DND-41 (cell line): ENCODE measurements at regions not wholly inside any gene's neighbourhood (a gene's known extent, or its start where the extent isn't known, plus 50 kb on each side); places are given as distances from the start of the nearest gene placed in this dataset.

Source experiments
- ATAC-seq: fragments of 200-7000 bp; cut with Tn5 transposase; 3 replicates; pipeline ENCODE4 v1.9.1; 2021; ENCODE audit warnings: low read depth; ENCODE audit not compliant: insufficient read depth
- DNase-seq: peaks from one replicate; pipeline ENCODE4 v3.0.0-alpha.2; 2020
- H2AFZ ChIP-seq: 2 replicates; pipeline ENCODE4 v1.6.0; 2012; ENCODE audit warnings: low read depth, low read length
- H3K27ac ChIP-seq: 2 replicates; pipeline ENCODE4 v1.5.1; 2012; ENCODE audit warnings: low read length, inconsistent platforms
- H3K27me3 ChIP-seq: fragments of 200-600 bp; sonication (generic); 2 replicates; pipeline ENCODE4 v1.6.0; 2012; ENCODE audit warnings: low read length, mild to moderate bottlenecking, inconsistent platforms; ENCODE audit not compliant: insufficient read depth, poor library complexity
- H3K36me3 ChIP-seq: 2 replicates; pipeline ENCODE4 v1.5.1; 2012; ENCODE audit warnings: low read length, inconsistent platforms; ENCODE audit not compliant: insufficient read depth
- H3K4me1 ChIP-seq: 2 replicates; pipeline ENCODE4 v1.5.1; 2012; ENCODE audit warnings: mild to moderate bottlenecking, low read length; ENCODE audit not compliant: insufficient read depth
- H3K4me2 ChIP-seq: 2 replicates; pipeline ENCODE4 v1.6.0; 2012; ENCODE audit warnings: mild to moderate bottlenecking, moderate library complexity, low read length, inconsistent platforms; ENCODE audit not compliant: insufficient read depth
- H3K4me3 ChIP-seq, 2 experiments: fragments of 200-600 bp in 1 of 2; shearing (Covaris generic) in 1 of 2; 2 replicates each; pipeline ENCODE4 v1.5.1; 2012 to 2016; ENCODE audit warnings: inconsistent platforms in 2 of 2, low read length in 2 of 2, mild to moderate bottlenecking in 2 of 2, low read depth in 1 of 2, moderate library complexity in 1 of 2
- H3K79me2 ChIP-seq: 2 replicates; pipeline ENCODE4 v1.6.0; 2012; ENCODE audit warnings: low read length, inconsistent platforms; ENCODE audit not compliant: insufficient read depth
- H3K9ac ChIP-seq: 2 replicates; pipeline ENCODE4 v1.6.0; 2012; ENCODE audit warnings: low read depth, mild to moderate bottlenecking, inconsistent platforms, low read length, moderate library complexity
- H3K9me3 ChIP-seq: 2 replicates; pipeline ENCODE4 v1.5.1; 2012; ENCODE audit warnings: low read length, moderate library complexity, mild to moderate bottlenecking, inconsistent platforms; ENCODE audit not compliant: insufficient read depth, severe bottlenecking
- H4K20me1 ChIP-seq: 2 replicates; pipeline ENCODE4 v1.6.0; 2012; ENCODE audit warnings: low read length; ENCODE audit not compliant: insufficient read depth
- CTCF ChIP-seq: IDR thresholded peaks from 2 replicates; pipeline ENCODE4 v1.5.1; 2012; ENCODE audit warnings: borderline replicate concordance, low read length, moderate library complexity, mild to moderate bottlenecking; ENCODE audit not compliant: poor library complexity, severe bottlenecking; ENCODE audit errors: extremely low read depth
- EZH2 ChIP-seq: IDR thresholded peaks from 3 replicates; pipeline ENCODE4 v1.6.1; 2012; ENCODE audit warnings: borderline replicate concordance, low read depth, mild to moderate bottlenecking, moderate library complexity, low read length, inconsistent platforms; ENCODE audit not compliant: severe bottlenecking

GRCh38 chr20:60073086-60073485 is 114.9 kb downstream of the CDH26 start:
- TF ChIP-seq CTCF (no peak), EZH2 (no peak)
- H3K4me3 ChIP-seq, result no peak overlapping the region
- peaks cover 81% of the 10 kb centered on the region for H4K20me1 ChIP-seq
- DNase-seq, result no peak
- H3K27ac ChIP-seq, result no peak overlapping the region
- ATAC-seq, result no peak
- no peak overlapping the region for H3K4me2 ChIP-seq
- no peak overlapping the region for H2AFZ ChIP-seq
- peaks cover 100% of the 10 kb centered on the region for H3K79me2 ChIP-seq
- H3K9me3 ChIP-seq, result no peaks in the 10 kb centered on the region
- H3K27me3 ChIP-seq, result no peaks in the 10 kb centered on the region
- no peak overlapping the region for H3K9ac ChIP-seq
- H3K36me3 ChIP-seq, result peaks cover 75% of the 10 kb centered on the region
- no peaks in the 10 kb centered on the region; the same call in 1 of the 2 replicates for H3K4me1 ChIP-seq

- no peak overlapping the region for H2AFZ ChIP-seq
- peaks cover 73% of the 10 kb centered on the region for H3K36me3 ChIP-seq
- peaks cover 81% of the 10 kb centered on the region for H4K20me1 ChIP-seq
- no peak for ATAC-seq
- H3K79me2 ChIP-seq, result peaks cover 100% of the 10 kb centered on the region
- no peak overlapping the region for H3K4me3 ChIP-seq
- no peak overlapping the region for H3K4me2 ChIP-seq
- no peaks in the 10 kb centered on the region for H3K27me3 ChIP-seq
- no peaks in the 10 kb centered on the region for H3K9me3 ChIP-seq
- no peaks in the 10 kb centered on the region; the same call in 1 of the 2 replicates for H3K4me1 ChIP-seq
- TF ChIP-seq CTCF (no peak), EZH2 (no peak)
- no peak overlapping the region for H3K27ac ChIP-seq
- no peak for DNase-seq
- no peak overlapping the region for H3K9ac ChIP-seq
These were observed 115.3 kb downstream of the CDH26 start for GRCh38 chr20:60073504-60073903.

GRCh38 chr20:60074276-60074675 is 116.1 kb downstream of the CDH26 start:
- Histone ChIP-seq H3K27ac (no peak overlapping the region), H2AFZ (no peak overlapping the region), H3K9me3 (no peaks in the 10 kb centered on the region), H3K36me3 (peaks cover 73% of the 10 kb centered on the region), H4K20me1 (peaks cover 81% of the 10 kb centered on the region), H3K4me1 (no peaks in the 10 kb centered on the region; the same call in 1 of the 2 replicates), H3K79me2 (peaks cover 100% of the 10 kb centered on the region), H3K4me2 (no peak overlapping the region), H3K9ac (no peak overlapping the region), H3K4me3 (no peak overlapping the region), H3K27me3 (no peaks in the 10 kb centered on the region)
- DNase-seq (no peak), ATAC-seq (no peak)
- TF ChIP-seq EZH2 (no peak), CTCF (no peak)
